CD4-positive, alpha-beta T cell (primary cell): ENCODE measurements at regions not wholly inside any gene's neighbourhood (a gene's known extent, or its start where the extent isn't known, plus 50 kb on each side); places are given as distances from the start of the nearest gene placed in this dataset.

Source experiments
- ATAC-seq: fragments of 200-7000 bp; cut with Tn5 transposase; one replicate; pipeline ENCODE4 v1.10.0; 2022; ENCODE audit warnings: mild to moderate bottlenecking; ENCODE audit not compliant: poor library complexity
- CTCF ChIA-PET: fragments of 350-600 bp; sonication (Branson Sonifier 250); formaldehyde crosslinking; loops from one replicate; lab custom pipeline; 2021; ENCODE audit warnings: antibody characterized with exemption, inconsistent platforms; lab: Charles Lee
- POLR2A ChIA-PET: fragments of 350-600 bp; sonication (Branson Sonifier 250); formaldehyde crosslinking; loops from one replicate; lab custom pipeline; 2021; ENCODE audit warnings: antibody characterized with exemption, inconsistent platforms; lab: Charles Lee
- DNase-seq, 14 experiments: peaks; one replicate each; pipeline ENCODE4 v3.0.0-alpha.2; 2013 to 2020; ENCODE audit warnings: mixed read lengths in 2 of 14
- H3K27ac ChIP-seq, 2 donors: one replicate each; pipeline versions ENCODE4 v1.5.1 to v1.7.0; 2013; ENCODE audit warnings: low read length in 2 of 2, low read depth in 1 of 2, mild to moderate bottlenecking in 1 of 2
- H3K27me3 ChIP-seq, 2 experiments: 1 replicate in 1 of 2; 2 replicates in 1 of 2; pipeline versions ENCODE4 v1.6.1 to v1.7.0; 2013; ENCODE audit warnings: low read length in 2 of 2, control low read depth in 1 of 2, mild to moderate bottlenecking in 1 of 2, moderate library complexity in 1 of 2; ENCODE audit not compliant: insufficient read depth in 2 of 2, control insufficient read depth in 1 of 2
- H3K36me3 ChIP-seq: one replicate; pipeline ENCODE4 v1.6.1; 2013; ENCODE audit warnings: low read length, control low read depth; ENCODE audit not compliant: insufficient read depth
- H3K4me1 ChIP-seq: one replicate; pipeline ENCODE4 v1.6.1; 2013; ENCODE audit warnings: low read length, control low read depth; ENCODE audit not compliant: insufficient read depth
- H3K4me3 ChIP-seq: one replicate; pipeline ENCODE4 v1.5.1; 2013; ENCODE audit warnings: mild to moderate bottlenecking, low read length, moderate library complexity
- H3K9me3 ChIP-seq, 2 experiments: 1 replicate in 1 of 2; 2 replicates in 1 of 2; pipeline versions ENCODE4 v1.6.1 to v1.7.0; 2013; ENCODE audit warnings: low read length in 2 of 2, mild to moderate bottlenecking in 2 of 2, control low read depth in 1 of 2, moderate library complexity in 1 of 2; ENCODE audit not compliant: control insufficient read depth in 1 of 2, insufficient read depth in 1 of 2
- H3K27ac Mint-ChIP-seq: one replicate; pipeline ENCODE4 v1.8.0; 2020; ENCODE audit warnings: mixed read lengths
- H3K27me3 Mint-ChIP-seq: one replicate; pipeline ENCODE4 v1.8.0; 2021; ENCODE audit warnings: mixed read lengths
- H3K36me3 Mint-ChIP-seq: one replicate; pipeline ENCODE4 v1.8.0; 2021; ENCODE audit warnings: low read depth, mixed read lengths
- H3K4me1 Mint-ChIP-seq: one replicate; pipeline ENCODE4 v1.8.0; 2021; ENCODE audit warnings: low read depth, mixed read lengths
- H3K4me3 Mint-ChIP-seq: one replicate; pipeline ENCODE4 v1.8.0; 2020; ENCODE audit warnings: mild to moderate bottlenecking, mixed read lengths
- H3K9me3 Mint-ChIP-seq: one replicate; pipeline ENCODE4 v1.8.0; 2020; ENCODE audit warnings: mixed read lengths
- CTCF ChIP-seq: fragments of 200-600 bp; IDR thresholded peaks from one replicate; pipeline ENCODE4 v1.8.0; 2022; ENCODE audit warnings: antibody characterized with exemption, mild to moderate bottlenecking
- intact Hi-C, 2 experiments: fragments of 100-400 bp; cut with DNase I in 1 of 2; cut with micrococcal nuclease in 1 of 2; formaldehyde crosslinking; loops; one replicate each; pipeline versions ENCODE4 v1.15.1 to v1.9.0; 2023 to 2025; cut with DNase I, micrococcal nuclease

GRCh38 chr13:55120631-55121030, 2020.1 kb upstream of the PRR20A start:
- Histone ChIP-seq H3K27me3 (no peaks in the 10 kb centered on the region), H3K4me3 (no peak overlapping the region), H3K27ac (no peak overlapping the region), H3K4me1 (no peaks in the 10 kb centered on the region), H3K9me3 (peaks cover 3 to 10% of the 10 kb centered on the region in 2 experiments), H3K36me3 (no peaks in the 10 kb centered on the region)
- Mint-ChIP-seq H3K36me3 (no peaks in the 10 kb centered on the region), H3K27ac (no peak overlapping the region), H3K27me3 (no peaks in the 10 kb centered on the region), H3K4me1 (no peaks in the 10 kb centered on the region), H3K4me3 (no peak overlapping the region), H3K9me3 (peaks cover 7% of the 10 kb centered on the region)
- DNase-seq (no peak), ATAC-seq (no peak)
- ChIA-PET CTCF (interaction anchor here (0.5 kb wide), 1 partner anchor 30 kb away, joined by 3 read pairs; no protein-coding TSS in a partner anchor), POLR2A (no interaction called here)
- no peak for TF ChIP-seq CTCF
- intact Hi-C loops = no loop called here

GRCh38 chr13:55155046-55155445, 1985.7 kb upstream of the PRR20A start:
- H3K4me3 Mint-ChIP-seq = no peak overlapping the region
- ChIA-PET POLR2A (no interaction called here), CTCF (no interaction called here)
- no peaks in the 10 kb centered on the region for H3K27me3 Mint-ChIP-seq
- Histone ChIP-seq H3K36me3 (no peaks in the 10 kb centered on the region), H3K27ac (no peak overlapping the region), H3K4me1 (no peaks in the 10 kb centered on the region), H3K9me3 (peaks cover 0 to 3% of the 10 kb centered on the region in 2 experiments), H3K27me3 (no peaks in the 10 kb centered on the region), H3K4me3 (no peak overlapping the region)
- H3K27ac Mint-ChIP-seq = no peak overlapping the region
- H3K9me3 Mint-ChIP-seq = peaks cover 20% of the 10 kb centered on the region
- DNase-seq = no peak
- ATAC-seq = no peak
- H3K36me3 Mint-ChIP-seq = no peaks in the 10 kb centered on the region
- intact Hi-C loops = no loop called here
- H3K4me1 Mint-ChIP-seq = no peaks in the 10 kb centered on the region
- no peak for TF ChIP-seq CTCF

GRCh38 chr13:55159765-55160164, 1981.0 kb upstream of the PRR20A start:
- H3K9me3 ChIP-seq = peaks cover 0 to 8% of the 10 kb centered on the region in 2 experiments
- DNase-seq = no peak
- Mint-ChIP-seq H3K27ac (no peak overlapping the region), H3K4me1 (no peaks in the 10 kb centered on the region), H3K36me3 (no peaks in the 10 kb centered on the region), H3K27me3 (no peaks in the 10 kb centered on the region), H3K4me3 (no peak overlapping the region), H3K9me3 (peaks cover 18% of the 10 kb centered on the region)
- H3K4me3 ChIP-seq = no peak overlapping the region
- TF ChIP-seq CTCF = no peak
- ChIA-PET CTCF (no interaction called here), POLR2A (no interaction called here)
- no peak overlapping the region for H3K27ac ChIP-seq
- H3K36me3 ChIP-seq = no peaks in the 10 kb centered on the region
- ATAC-seq = no peak
- H3K27me3 ChIP-seq = no peaks in the 10 kb centered on the region
- H3K4me1 ChIP-seq = no peaks in the 10 kb centered on the region
- intact Hi-C loops = no loop called here
